HepG2 (cell line): ENCODE measurements at regions not wholly inside any gene's neighbourhood (a gene's known extent, or its start where the extent isn't known, plus 50 kb on each side); places are given as distances from the start of the nearest gene placed in this dataset.

Experiments used
- ATAC-seq: fragments of 200-7000 bp; cut with Tn5 transposase; 3 replicates; pipeline ENCODE4 v1.9.1; 2020; ENCODE audit warnings: mild to moderate bottlenecking, moderate library complexity
- BruUV-seq: library from RNA; stranded (reverse); fragments of 400-500 nt; replicated peaks from 2 replicates; lab custom pipeline; 2021; lab: Mats Ljungman, UMichigan
- CTCF ChIA-PET: fragments of 300-600 bp; formaldehyde crosslinking; extraction: SDS; loops from one replicate; lab custom pipeline; 2021; ENCODE audit warnings: low total read pairs, inconsistent platforms, low intra/inter-chr PET ratio; lab: Yijun Ruan, JAX
- POLR2A ChIA-PET: fragments of 350-600 bp; sonication (Branson Sonifier 250); formaldehyde crosslinking; loops from one replicate; lab custom pipeline; 2020; ENCODE audit warnings: antibody characterized with exemption, inconsistent platforms; lab: Yijun Ruan, JAX
- DNase-seq: peaks from one replicate; pipeline ENCODE4 v3.0.0-alpha.2; 2015; ENCODE audit warnings: low spot score
- FAIRE-seq: peaks from 3 replicates; lab custom pipeline; 2011; peaks lifted over from hg19 to GRCh38; lab: Jason Lieb, UNC
- H2AFZ ChIP-seq: one replicate; pipeline ENCODE4 v1.6.1; 2011; ENCODE audit warnings: low read length, inconsistent platforms
- H3K27ac ChIP-seq: fragments of 300-600 bp; 3 replicates; pipeline ENCODE4 v1.8.0; 2011; ENCODE audit warnings: mixed run types, mild to moderate bottlenecking, mixed read lengths, low read length, inconsistent platforms; ENCODE audit not compliant: insufficient read depth; ENCODE audit errors: extremely low read length
- H3K27me3 ChIP-seq, 2 experiments: fragments of 200-600 bp in 1 of 2; 2 replicates in 1 of 2; 3 replicates in 1 of 2; pipeline versions ENCODE4 v1.6.0 to v1.8.0; 2011; ENCODE audit warnings: low read length in 2 of 2, mild to moderate bottlenecking in 2 of 2, moderate library complexity in 2 of 2, inconsistent platforms in 1 of 2; ENCODE audit not compliant: insufficient read depth in 2 of 2, control insufficient read depth in 1 of 2
- H3K36me3 ChIP-seq, 2 experiments: fragments of 200-600 bp in 1 of 2; replicated peaks in 1 of 2; 2 replicates in 1 of 2; 3 replicates in 1 of 2; pipeline versions ENCODE4 v1.5.1 to v1.8.0; 2011; ENCODE audit warnings: low read length in 2 of 2, inconsistent platforms in 1 of 2; ENCODE audit not compliant: insufficient read depth in 2 of 2, control insufficient read depth in 1 of 2
- H3K4me1 ChIP-seq: 2 replicates; pipeline ENCODE4 v1.5.1; 2012; ENCODE audit warnings: low read length, inconsistent platforms; ENCODE audit not compliant: insufficient read depth
- H3K4me2 ChIP-seq: 2 replicates; pipeline ENCODE4 v1.6.0; 2011; ENCODE audit warnings: low read depth, low read length, inconsistent platforms
- H3K4me3 ChIP-seq, 3 experiments: fragments of 200-600 bp in 1 of 3; sonication (generic), shearing (Covaris generic) in 1 of 3; replicated peaks in 1 of 3; 2 replicates each; pipeline ENCODE4 v1.5.1; 2011 to 2016; ENCODE audit warnings: low read length in 3 of 3, inconsistent platforms in 2 of 3, low read depth in 2 of 3, mild to moderate bottlenecking in 2 of 3, control low read depth in 1 of 3, mixed read lengths in 1 of 3; ENCODE audit not compliant: insufficient read depth in 1 of 3
- H3K79me2 ChIP-seq: one replicate; pipeline ENCODE4 v1.6.1; 2011; ENCODE audit warnings: low read length, inconsistent platforms; ENCODE audit not compliant: insufficient read depth
- H3K9ac ChIP-seq: 2 replicates; pipeline ENCODE4 v1.6.0; 2011; ENCODE audit warnings: mild to moderate bottlenecking, low read depth, low read length, inconsistent platforms; ENCODE audit not compliant: insufficient read depth
- H3K9me3 ChIP-seq: 2 replicates; pipeline ENCODE4 v1.5.1; 2012; ENCODE audit warnings: mild to moderate bottlenecking, low read length
- H4K20me1 ChIP-seq: 2 replicates; pipeline ENCODE4 v1.6.0; 2011; ENCODE audit warnings: inconsistent platforms, mild to moderate bottlenecking, low read length, moderate library complexity; ENCODE audit not compliant: insufficient read depth
- CAMTA2 ChIP-seq: sonication (generic); formaldehyde crosslinking; IDR thresholded peaks from 2 replicates; pipeline ENCODE4 v1.4.0; 2020; ENCODE audit warnings: mild to moderate bottlenecking, missing genetic modification reagents, borderline replicate concordance
- MAFK ChIP-seq, 2 experiments: IDR thresholded peaks in 1 of 2; conservative IDR thresholded peaks in 1 of 2; 2 replicates each; pipeline ENCODE4 v1.6.1; 2011; ENCODE audit warnings: improper control_type of control experiment in 2 of 2, low read length in 2 of 2
- NFYC ChIP-seq: IDR thresholded peaks from 2 replicates; pipeline ENCODE4 v1.6.1; 2016; ENCODE audit warnings: missing genetic modification reagents, missing compliant biosample characterization
- RBAK ChIP-seq: sonication (generic); formaldehyde crosslinking; IDR thresholded peaks from 2 replicates; pipeline ENCODE4 v1.5.1; 2020; ENCODE audit warnings: mild to moderate bottlenecking, missing genetic modification reagents
- SAFB2 ChIP-seq: sonication (generic); formaldehyde crosslinking; IDR thresholded peaks from 2 replicates; pipeline ENCODE4 v1.5.1; 2020; ENCODE audit warnings: missing genetic modification reagents, low read depth, mild to moderate bottlenecking, borderline replicate concordance
- SMAD1 ChIP-seq: sonication (generic); formaldehyde crosslinking; IDR thresholded peaks from 2 replicates; pipeline ENCODE4 v1.4.0; 2020; ENCODE audit warnings: missing genetic modification reagents, low read depth, mild to moderate bottlenecking, borderline replicate concordance
- SP2 ChIP-seq: sonication (generic); formaldehyde crosslinking; IDR thresholded peaks from 2 replicates; pipeline ENCODE4 v1.5.1; 2020; ENCODE audit warnings: mild to moderate bottlenecking, missing genetic modification reagents
- TAF15 ChIP-seq: fragments of 200-400 bp; formaldehyde crosslinking; IDR thresholded peaks from one replicate; pipeline ENCODE4 v1.6.1; 2018; ENCODE audit warnings: mild to moderate bottlenecking, low read depth, low read length; ENCODE audit not compliant: poor library complexity, severe bottlenecking
- TBP ChIP-seq: sonication (generic); formaldehyde crosslinking; IDR thresholded peaks from 2 replicates; pipeline ENCODE4 v1.5.0; 2020; ENCODE audit warnings: missing genetic modification reagents
- TCF7 ChIP-seq: sonication (generic); IDR thresholded peaks from 2 replicates; pipeline ENCODE4 v1.6.1; 2016; ENCODE audit warnings: antibody characterized with exemption, low read depth
- TCF7L2 ChIP-seq: IDR thresholded peaks from 2 replicates; pipeline ENCODE4 v1.6.1; 2011; ENCODE audit warnings: mild to moderate bottlenecking, low read depth, low read length, moderate library complexity
- TGIF2 ChIP-seq: IDR thresholded peaks from 2 replicates; pipeline ENCODE4 v1.6.1; 2016; ENCODE audit warnings: control low read depth, missing compliant biosample characterization
- ZNF235 ChIP-seq: sonication (generic); formaldehyde crosslinking; IDR thresholded peaks from 2 replicates; pipeline ENCODE4 v1.8.1; 2023; ENCODE audit warnings: mild to moderate bottlenecking, missing genetic modification reagents, borderline replicate concordance
- ZNF251 ChIP-seq: sonication (generic); formaldehyde crosslinking; IDR thresholded peaks from 2 replicates; pipeline ENCODE4 v1.9.0; 2021; ENCODE audit warnings: mild to moderate bottlenecking, missing genetic modification reagents
- ZNF274 ChIP-seq: sonication (generic); formaldehyde crosslinking; IDR thresholded peaks from 2 replicates; pipeline ENCODE4 v1.5.1; 2020; ENCODE audit warnings: mild to moderate bottlenecking, missing genetic modification reagents
- ZNF557 ChIP-seq: sonication (generic); formaldehyde crosslinking; IDR thresholded peaks from 2 replicates; pipeline ENCODE4 v1.4.0; 2020; ENCODE audit warnings: missing genetic modification reagents
- ZNF616 ChIP-seq: sonication (generic); formaldehyde crosslinking; IDR thresholded peaks from 2 replicates; pipeline ENCODE4 v1.5.0; 2020; ENCODE audit warnings: low read depth, mild to moderate bottlenecking, missing genetic modification reagents
- WGBS: methylation state at CpG from one replicate; pipeline ENCODE4 v1.1.6; 2017; ENCODE audit warnings: low lambda C conversion rate; 5-methylcytosine and 5-hydroxymethylcytosine counted together
- in situ Hi-C: cut with HindIII; loops from 2 replicates; pipeline ENCODE4 v1.10.0; 2017; ENCODE audit warnings: low pct_unique_long_range_greater_than_20kb; ENCODE audit not compliant: extremely low pct_ligation_motif_present
- intact Hi-C: fragments of 100-400 bp; cut with micrococcal nuclease; formaldehyde crosslinking; loops from one replicate; pipeline ENCODE4 v1.10.0; 2022; ENCODE audit not compliant: unreplicated experiment
- TF ChIP-seq, protein P1 (sequence below): IDR thresholded peaks from 2 replicates; pipeline ENCODE4 v1.6.1; 2016; ENCODE audit warnings: missing genetic modification reagents, missing compliant biosample characterization
- TF ChIP-seq, protein P2 (sequence below): sonication (generic); formaldehyde crosslinking; conservative IDR thresholded peaks from 2 replicates; pipeline ENCODE4 v1.4.0; 2020; ENCODE audit warnings: missing genetic modification reagents
- TF ChIP-seq, protein P3 (sequence below): sonication (generic); formaldehyde crosslinking; IDR thresholded peaks from 2 replicates; pipeline ENCODE4 v1.4.0; 2020; ENCODE audit warnings: missing genetic modification reagents

DNA sequence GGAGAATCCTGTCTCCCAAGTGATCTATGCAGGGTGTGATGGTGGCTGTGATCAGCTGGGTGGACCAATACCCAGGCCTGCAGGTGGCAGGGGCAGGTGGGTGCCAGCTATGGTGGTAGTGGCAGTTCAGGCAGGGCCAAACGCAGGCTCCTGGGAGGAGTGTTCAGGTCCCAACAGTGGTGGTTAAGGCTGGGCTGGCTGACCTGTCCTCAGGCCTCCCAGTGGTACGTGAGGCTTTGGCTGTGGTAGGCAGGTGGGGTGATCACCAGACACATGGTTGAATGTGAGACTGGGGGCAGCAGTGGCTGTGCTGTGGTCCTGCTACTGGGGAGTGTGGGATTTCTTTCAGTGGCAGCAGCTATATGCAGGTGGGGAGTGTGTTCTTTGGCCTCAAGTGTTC is 126.7 kb upstream of the STARD3NL start:
- ATAC-seq (no peak), DNase-seq (no peak), FAIRE-seq (no peak)
- Histone ChIP-seq H3K4me2 (no peak overlapping the region), H4K20me1 (no peaks in the 10 kb centered on the region), H2AFZ (no peak overlapping the region), H3K79me2 (no peaks in the 10 kb centered on the region), H3K27ac (no peak overlapping the region), H3K9me3 (peaks cover 5% of the 10 kb centered on the region; the same call in 1 of the 2 replicates), H3K4me3 (no peak overlapping the region), H3K9ac (no peak overlapping the region), H3K4me1 (no peaks in the 10 kb centered on the region), H3K27me3 (peaks cover 0 to 4% of the 10 kb centered on the region in 2 experiments; a peak in 1 of 5 replicates), H3K36me3 (no peaks in the 10 kb centered on the region)
- no TSS peak for BruUV-seq
- intact Hi-C loops: no loop called here
- no CpG with 5 or more reads among the region's 2 CpGs for WGBS
- in situ Hi-C loops: no loop called here
- TF ChIP-seq ZNF557 (CRISPR knock-in tag) (no peak), ZNF274 (CRISPR knock-in tag) (no peak), SMAD1 (CRISPR knock-in tag) (no peak), RBAK (CRISPR knock-in tag) (no peak)
- TF ChIP-seq, protein P1, sequence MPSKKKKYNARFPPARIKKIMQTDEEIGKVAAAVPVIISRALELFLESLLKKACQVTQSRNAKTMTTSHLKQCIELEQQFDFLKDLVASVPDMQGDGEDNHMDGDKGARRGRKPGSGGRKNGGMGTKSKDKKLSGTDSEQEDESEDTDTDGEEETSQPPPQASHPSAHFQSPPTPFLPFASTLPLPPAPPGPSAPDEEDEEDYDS (CRISPR knock-in tag): no peak
- TF ChIP-seq, protein P2, sequence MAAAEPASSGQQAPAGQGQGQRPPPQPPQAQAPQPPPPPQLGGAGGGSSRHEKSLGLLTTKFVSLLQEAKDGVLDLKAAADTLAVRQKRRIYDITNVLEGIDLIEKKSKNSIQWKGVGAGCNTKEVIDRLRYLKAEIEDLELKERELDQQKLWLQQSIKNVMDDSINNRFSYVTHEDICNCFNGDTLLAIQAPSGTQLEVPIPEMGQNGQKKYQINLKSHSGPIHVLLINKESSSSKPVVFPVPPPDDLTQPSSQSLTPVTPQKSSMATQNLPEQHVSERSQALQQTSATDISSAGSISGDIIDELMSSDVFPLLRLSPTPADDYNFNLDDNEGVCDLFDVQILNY: no peak
- ChIA-PET CTCF (no interaction called here), POLR2A (no interaction called here)

DNA sequence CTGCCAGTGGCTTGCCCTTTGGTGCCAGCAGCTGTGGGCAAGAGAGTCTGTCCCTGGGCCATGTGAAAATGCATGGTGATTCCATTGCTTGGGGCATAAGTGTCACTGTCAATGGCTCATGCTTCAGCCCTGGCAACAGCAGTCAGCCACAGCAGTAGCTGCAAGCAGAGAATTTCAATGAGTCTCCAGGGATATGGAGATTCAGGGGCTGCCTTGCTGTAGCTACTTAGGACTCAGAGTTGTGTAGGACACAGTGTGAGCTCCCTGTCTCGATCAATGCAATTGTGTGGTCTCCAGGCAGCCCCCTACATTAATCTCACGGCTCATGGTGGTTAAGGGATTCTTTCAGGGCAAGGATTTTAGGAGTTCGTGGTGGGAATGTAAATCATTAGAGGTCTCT is 126.3 kb upstream of the STARD3NL start:
- Histone ChIP-seq H3K79me2 (no peaks in the 10 kb centered on the region), H3K9me3 (peaks cover 5% of the 10 kb centered on the region; the same call in 1 of the 2 replicates), H3K9ac (no peak overlapping the region), H3K27ac (no peak overlapping the region), H3K27me3 (peaks cover 0 to 4% of the 10 kb centered on the region in 2 experiments; a peak in 1 of 5 replicates), H3K4me3 (no peak overlapping the region), H3K4me1 (no peaks in the 10 kb centered on the region), H3K4me2 (no peak overlapping the region), H2AFZ (no peak overlapping the region), H3K36me3 (no peaks in the 10 kb centered on the region), H4K20me1 (no peaks in the 10 kb centered on the region)
- WGBS: 0% methylated on average over 3 of the region's 3 CpGs
- ChIA-PET CTCF (no interaction called here), POLR2A (no interaction called here)
- FAIRE-seq: no peak
- BruUV-seq: no TSS peak
- in situ Hi-C loops: no loop called here
- intact Hi-C loops: no loop called here
- no peak for ATAC-seq
- no peak for DNase-seq
- TF ChIP-seq ZNF251 (CRISPR knock-in tag): no peak
- no peak for TF ChIP-seq CAMTA2 (CRISPR knock-in tag)
- TF ChIP-seq, protein P3, sequence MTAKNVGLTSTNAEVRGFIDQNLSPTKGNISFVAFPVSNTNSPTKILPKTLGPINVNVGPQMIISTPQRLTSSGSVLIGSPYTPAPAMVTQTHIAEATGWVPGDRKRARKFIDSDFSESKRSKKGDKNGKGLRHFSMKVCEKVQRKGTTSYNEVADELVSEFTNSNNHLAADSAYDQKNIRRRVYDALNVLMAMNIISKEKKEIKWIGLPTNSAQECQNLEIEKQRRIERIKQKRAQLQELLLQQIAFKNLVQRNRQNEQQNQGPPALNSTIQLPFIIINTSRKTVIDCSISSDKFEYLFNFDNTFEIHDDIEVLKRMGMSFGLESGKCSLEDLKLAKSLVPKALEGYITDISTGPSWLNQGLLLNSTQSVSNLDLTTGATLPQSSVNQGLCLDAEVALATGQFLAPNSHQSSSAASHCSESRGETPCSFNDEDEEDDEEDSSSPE (CRISPR knock-in tag): no peak
- TF ChIP-seq TCF7: no peak
- TF ChIP-seq TAF15: no peak
- no peak for TF ChIP-seq TCF7L2
- TF ChIP-seq NFYC (CRISPR knock-in tag): no peak
- no peak for TF ChIP-seq MAFK (conservative IDR thresholded peaks at IDR 0.05 in 1 of 2, IDR thresholded peaks at IDR 0.05 in 1 of 2; ENCODE audit: low read length in 2 of 2)
- no peak for TF ChIP-seq SAFB2 (CRISPR knock-in tag)
- TF ChIP-seq ZNF235 (CRISPR knock-in tag): no peak
- TF ChIP-seq ZNF616 (CRISPR knock-in tag): no peak
- TF ChIP-seq TGIF2 (CRISPR knock-in tag): no peak
- TF ChIP-seq TBP (CRISPR knock-in tag): no peak
- TF ChIP-seq SP2 (CRISPR knock-in tag): no peak
